COLO668 (cell line): ENCODE measurements at regions not wholly inside any gene's neighbourhood (a gene's known extent, or its start where the extent isn't known, plus 50 kb on each side); places are given as distances from the start of the nearest gene placed in this dataset.
"Not testable (repeated sequence)": the region's sequence is repeated elsewhere in the genome, so short reads cannot be mapped to it uniquely, and the experiment has no call there.

Source experiments
- DNase-seq: peaks from one replicate; lab custom pipeline; 2025; ENCODE audit not compliant: unreplicated experiment; lab: John Stamatoyannopoulos, UW

DNA sequence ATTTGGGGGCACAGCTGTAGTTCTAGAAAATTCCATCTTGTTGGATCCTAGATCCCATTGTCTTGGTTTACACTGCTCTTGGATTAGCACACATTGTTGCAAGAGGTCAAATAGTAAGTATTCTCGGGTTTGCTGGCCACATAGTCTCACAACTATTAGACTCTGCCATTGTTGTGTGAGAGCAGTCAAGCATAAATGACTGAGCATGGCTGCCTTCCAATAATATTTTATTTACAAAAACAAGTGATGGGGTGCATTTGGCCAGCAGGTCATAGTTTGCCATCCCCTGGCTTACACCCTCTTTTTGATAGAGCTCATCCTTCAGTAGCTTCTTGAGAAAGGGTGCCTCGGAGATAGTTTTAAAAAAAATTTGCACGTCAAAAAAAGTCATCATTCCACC, 77.9 kb upstream of the ALX4 start:
- no peak for DNase-seq

DNA sequence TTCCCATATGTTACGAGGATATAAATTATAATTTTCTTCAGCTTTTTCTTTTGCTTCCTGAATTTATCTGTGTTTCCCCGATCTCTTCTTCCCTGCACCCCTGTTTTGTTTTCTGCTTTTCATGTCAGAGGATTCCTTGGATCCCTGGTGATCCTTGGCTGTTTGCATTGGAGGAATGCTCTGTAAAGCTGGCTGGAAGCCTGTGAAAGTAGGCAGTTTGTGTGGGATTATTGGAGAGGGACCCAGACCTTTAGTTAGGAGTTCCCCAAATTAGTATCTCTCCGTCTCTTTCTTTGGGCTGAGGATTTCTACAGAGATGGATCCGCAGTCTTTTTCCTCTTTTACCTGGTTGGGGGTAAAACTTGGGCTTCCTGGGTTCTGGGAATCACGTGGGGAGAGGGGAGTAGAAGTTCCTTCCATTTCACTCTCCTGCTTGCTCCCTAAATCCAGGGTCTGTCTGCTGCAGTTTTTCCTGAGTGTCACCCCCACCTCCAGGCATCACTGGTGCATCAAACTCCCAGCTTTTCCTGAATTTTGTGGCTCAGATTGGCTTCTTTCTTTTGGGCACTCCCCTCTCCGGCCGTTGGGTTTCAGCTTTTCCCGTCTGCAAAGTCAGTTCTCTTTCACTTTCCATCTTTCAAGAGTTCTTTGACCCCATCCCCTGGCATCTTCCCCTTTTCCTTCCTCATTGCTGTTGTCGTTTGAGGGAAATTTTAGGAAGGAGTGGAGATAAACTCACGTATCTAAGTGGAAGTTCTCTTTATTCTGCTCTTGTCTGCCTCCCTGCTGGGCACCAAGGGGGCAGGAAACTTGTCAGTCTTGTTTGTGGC, 79.1 kb upstream of the ALX4 start:
- DNase-seq: no peak

DNA sequence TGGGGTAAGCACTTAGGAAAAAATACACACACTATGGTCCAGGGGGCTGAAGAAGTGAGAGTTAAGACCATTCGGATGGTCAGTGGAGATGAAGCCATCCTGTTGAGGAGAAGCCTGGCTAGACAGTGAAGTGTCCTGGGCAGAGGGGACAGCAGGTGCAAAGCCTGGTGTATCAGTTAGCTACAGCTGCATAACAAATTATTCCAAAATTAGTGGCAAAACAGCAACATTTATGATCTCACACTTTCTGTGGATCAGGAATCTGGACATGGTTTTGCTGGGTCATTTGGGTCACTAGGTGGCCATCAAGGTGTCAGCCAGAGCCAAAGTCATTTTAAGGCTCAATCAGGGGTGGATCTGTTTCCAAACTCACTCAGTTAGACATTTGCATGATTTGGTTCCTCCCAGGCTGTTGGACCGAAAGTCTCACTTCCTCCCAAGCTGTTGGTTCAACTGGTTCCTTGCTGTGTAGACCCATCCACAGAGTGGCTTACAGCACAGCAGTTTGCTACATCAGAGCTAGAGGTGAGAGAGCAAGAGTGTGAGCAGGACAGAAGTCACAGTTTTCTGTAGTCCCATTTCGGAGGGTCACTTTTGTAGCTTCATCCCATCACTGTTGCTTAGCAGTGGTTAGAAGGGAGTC, 80.1 kb upstream of the ALX4 start:
- no peak for DNase-seq

DNA sequence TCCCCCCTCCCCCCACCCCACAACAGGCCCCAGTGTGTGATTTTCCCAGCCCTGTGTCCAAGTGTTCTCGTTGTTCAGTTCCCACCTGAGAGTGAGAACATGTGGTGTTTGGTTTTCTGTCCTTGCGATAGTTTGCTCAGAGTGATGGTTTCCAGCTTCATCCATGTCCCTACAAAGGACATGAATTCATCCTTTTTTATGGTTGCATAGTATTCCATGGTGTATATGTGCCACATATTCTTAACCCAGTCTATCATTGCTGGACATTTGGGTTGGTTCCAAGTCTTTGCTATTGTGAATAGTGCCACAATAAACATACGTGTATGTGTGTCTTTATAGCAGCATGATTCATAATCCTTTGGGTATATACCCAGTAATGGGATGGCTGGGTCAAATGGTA, 81.1 kb upstream of the ALX4 start:
- DNase-seq: not testable (repeated sequence)

DNA sequence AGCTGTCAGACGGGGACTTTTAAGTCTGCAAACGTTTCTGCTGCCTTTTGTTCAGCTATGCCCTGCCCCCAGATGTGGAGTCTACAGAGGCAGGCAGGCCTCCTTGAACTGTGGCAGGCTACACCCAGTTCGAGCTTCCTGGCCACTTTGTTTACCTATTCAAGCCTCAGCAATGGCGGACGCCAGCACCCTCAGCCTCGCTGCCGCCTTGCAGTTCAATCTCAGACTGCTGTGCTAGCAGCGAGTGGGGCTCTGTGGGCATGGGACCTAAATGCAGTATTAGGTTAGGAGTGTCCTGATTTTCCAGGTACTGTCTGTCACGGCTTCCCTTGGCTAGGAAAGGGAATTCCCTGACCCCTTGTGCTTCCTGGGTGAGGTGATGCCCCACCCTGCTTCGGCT, 86.8 kb upstream of the ALX4 start:
- not testable (repeated sequence) for DNase-seq

DNA sequence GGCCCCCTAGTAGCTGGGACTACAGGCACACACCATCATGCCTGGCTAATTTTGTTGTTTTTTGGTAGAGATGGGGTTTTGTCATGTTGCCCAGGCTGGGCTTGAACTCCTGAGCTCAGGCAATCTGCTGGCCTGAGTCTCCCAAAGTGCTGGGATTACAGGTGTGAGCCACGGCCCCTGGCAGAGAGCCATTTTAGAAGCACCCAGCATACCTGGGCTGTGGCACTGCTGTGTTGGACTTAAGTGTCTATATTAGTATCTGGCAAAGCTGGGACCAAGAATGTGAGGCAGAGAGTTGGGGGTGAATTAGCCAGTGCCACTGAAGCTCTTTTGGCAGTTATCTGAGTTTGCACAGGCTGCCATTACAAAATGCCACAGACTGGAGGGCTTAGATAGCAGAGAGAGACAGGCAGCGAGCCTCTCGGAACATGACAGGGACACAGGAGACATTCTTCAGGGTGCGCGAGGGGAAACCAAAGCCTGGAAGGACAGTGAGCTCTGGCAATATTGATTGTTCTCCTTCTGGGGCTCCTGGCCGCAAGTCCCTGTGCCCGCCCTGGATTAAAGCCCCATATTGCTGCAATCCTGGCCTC, 87.7 kb upstream of the ALX4 start:
- DNase-seq: no peak

DNA sequence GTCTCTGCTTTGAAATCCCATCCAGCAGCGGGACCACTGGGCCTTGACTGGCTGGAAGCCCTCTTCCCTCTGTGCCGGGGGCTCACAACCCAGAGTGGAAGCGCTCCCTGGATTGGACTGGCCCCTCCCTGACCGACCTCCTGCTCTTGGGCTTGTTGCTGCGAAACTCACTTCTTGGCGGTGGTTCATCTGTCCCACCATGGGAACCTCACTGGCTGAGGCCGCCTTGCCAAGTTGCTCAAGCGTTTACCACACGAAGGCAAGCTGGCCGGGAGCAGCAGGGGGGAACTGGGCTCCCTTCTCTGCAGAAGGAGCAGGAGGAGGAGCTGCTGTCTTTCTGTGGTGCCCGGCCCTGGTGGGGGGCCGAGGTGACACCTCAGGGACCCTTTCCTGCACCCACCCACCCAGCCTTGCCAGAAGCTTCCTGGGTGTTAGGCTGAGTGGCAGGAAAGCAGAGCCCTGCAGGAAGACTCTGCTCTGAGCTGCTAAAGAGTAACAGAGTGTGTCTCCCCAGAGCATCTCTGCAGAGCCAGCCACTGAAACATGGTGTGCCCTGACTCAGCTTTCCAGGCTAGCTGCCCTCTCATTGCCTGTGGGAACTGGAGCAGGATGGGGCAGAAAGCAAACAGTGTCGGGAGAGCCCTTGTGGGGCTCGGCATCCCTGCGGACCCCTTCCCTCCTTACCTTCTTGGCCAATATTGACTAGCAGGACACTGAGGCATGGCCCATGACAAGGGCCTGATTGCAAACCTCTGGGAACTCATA, 88.5 kb upstream of the ALX4 start:
- DNase-seq: no peak

DNA sequence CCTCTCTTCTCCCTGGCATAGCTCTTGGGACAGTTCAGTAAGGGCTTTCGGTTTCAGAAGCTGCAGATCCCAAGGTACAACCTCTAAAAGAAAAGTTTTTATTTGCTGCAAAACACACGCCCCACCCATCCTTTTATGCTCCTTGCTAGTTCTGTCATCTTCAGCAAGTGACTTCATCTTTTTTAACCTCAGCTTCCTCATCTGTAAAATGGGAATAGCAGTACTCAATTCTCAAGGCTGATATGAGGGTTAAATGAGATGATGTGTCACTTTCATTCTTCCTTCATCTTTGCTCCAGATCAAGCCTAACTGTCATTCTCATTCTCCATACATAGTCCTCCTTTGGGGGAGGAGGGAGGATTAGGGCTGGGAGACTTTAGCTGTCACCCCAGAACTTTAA, 90.0 kb upstream of the ALX4 start:
- DNase-seq: no peak

DNA sequence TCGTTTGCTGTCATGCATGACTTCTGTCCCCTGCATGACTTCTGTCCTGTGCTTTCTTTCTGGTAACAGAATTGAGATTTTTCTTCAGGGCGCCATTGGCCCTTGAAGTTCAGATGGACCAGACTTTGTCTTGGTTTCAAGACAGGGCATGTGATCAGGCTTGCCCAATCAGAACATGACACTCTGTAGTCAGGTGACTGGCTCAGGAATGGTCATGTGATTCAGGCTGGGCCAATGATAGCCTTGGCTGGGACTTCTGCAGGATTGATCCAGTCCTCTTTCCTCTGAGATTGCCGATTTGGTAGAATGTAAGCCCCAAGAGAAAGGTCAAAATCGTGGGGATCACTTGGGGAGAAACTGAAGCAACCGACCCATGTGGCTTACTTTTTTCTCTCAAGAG, 90.5 kb upstream of the ALX4 start:
- DNase-seq: no peak

DNA sequence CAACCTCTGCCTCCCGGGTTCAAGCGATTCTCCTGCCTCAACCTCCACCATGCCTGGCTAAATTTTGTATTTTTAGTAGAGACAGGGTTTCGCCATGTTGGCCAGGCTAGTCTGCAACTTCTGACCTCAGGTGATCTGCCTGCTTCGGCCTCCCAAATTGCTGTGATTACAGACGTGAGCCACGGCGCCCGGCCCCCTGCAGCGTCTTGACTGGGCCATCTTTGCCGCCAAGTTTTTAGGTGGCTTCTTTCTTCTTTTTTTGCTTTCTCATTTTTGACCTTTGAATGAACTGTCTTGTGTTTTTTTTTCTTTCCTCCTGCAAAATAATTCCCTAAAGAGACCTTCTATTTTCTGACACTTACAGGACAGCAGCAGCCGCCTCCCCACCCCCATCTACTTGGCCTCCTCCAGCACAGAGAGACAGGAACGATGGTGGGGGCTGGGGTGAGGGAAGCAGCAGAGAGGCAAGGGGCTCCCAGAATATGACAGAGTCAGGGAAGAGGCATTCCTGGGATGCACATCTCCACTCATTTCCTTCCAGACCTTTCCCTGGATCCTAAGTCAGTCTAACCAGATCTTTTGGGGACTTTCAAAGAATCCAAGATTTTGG, 92.6 kb upstream of the ALX4 start:
- DNase-seq: no peak

DNA sequence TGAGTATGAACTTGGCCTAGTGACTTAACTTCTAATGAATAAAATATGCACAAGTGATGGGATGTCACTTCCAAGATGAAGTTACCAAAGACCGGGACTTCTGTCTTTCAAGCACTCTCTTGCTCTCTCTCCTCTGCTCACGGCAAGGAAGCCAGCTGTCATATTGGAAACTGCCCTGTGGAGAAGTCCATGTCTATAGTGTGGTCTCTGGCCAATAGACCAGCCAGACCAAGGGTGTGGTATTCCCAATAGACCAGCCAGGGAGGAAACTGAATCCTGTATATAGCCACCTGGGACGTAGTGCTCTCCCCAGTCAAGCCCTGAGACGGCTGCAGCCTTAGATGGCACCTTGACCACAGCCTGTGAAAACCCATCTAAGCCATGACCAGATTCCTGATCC, 93.2 kb upstream of the ALX4 start:
- no peak for DNase-seq

DNA sequence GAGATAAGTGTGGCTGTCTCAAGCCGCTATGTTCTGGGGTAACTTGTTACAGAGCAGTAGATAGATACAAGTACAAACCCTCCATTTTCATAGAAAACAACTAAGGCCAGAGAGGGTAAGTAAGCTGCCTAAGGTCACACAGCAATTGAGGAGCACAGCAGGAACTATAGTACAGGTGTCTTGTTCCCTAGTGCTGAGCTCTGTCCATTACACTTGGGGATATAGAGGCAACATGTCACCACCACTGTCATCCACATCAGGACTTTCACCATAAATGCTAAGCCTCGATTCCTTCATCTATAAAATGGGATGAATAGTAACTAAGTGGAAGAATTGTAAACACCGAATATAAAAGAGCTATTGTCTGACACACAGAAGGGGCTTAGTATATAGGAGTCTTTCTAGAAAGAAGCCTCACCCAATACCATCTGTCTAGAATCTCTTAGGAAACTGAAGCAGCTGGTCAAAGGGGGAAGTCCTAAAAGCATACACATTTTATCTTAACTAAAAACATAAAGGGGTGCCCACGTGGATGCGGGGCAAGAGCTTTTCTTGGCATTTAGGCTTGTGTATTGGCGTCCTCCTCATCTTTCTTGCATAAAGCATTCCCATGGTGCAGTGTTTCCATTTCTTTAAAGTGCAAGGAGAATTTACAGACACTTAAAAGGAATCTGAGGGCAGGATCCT, 93.8 kb upstream of the ALX4 start:
- DNase-seq: no peak

DNA sequence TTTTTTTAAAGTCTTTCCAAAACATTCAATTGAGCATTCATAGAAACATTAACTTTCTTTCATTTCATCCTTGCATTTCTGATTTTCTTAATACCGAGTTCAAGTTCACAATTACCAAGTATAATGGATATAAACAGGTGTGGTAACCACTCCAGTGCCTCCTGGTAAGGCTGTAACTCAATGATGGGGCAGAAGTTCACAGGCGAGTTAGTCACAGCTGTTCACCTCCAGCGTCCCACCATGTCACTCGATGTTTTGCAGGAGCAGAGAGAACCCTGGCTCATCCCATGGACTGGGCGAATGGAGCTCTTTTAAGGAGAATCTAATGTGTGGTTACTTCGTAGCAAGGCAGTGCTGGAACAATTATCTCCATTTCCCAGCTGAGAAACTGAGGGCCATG, 94.4 kb upstream of the ALX4 start:
- DNase-seq: no peak

DNA sequence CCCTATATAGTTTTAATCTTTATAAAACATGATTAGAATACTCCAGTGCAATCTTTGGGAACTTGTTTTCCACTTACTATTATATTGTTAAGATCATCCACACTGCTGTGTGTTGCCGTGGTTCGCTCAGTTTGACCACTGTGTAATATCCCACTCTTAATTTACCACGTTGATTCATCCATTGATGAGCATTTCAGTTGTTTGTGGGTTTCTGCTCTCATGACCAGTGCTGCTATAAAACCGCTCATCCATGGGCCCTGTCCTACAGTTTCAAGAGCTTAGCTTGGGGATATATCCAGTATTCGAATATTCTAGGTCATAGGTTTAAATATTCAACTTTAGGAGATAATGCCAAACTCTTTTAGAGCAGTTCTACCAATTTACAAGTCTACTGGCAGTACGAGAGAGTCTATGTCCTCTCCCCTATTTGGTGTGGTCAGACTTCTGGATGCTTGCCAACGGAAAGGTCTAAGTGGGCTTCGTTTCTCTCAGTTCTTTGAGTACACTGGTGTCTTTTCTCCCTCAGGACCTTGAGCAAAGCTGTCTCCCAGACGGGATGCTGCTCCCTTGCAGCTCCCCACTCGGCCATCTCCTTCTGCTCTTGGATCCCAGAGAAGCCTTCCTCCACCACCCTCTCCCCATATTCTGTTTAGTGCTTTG, 94.9 kb upstream of the ALX4 start:
- no peak for DNase-seq

DNA sequence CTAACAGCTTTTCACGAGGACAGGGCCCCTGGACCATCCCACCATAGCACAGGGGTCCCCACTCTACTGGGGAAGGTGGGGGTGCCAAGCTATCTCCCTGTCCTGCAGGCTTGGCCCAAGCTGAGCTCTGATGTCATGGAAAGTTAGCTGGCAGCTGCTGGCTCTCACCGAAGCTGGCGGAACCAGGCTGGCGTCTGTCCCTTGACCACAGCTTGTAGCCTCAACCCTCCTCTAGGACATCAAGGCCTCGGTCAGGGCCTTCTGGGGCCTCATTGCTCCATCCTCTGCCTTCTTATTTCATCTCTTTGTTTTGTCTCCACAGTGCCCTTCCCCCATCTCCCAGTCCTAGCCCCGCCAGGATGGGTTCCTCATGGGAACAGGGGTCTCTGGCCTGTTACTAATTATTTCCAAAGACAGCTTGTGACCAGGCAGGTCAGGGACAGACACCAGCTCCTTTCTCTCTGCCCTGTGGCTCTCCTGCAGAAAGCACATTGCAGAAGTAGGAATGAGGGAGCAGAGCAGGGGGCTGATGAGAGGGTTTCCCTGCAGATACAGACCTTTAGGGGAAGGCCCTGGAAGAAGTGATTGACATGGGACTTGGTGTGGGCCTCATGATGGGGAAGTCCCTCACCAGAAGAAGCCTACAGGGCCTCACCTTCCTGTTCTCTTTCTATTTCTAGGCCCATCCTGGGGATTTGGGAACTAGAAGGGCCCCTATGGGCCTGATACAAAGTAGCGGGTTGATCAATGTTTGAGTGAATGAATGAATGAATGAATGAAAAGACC, 97.5 kb upstream of the ALX4 start:
- no peak for DNase-seq

DNA sequence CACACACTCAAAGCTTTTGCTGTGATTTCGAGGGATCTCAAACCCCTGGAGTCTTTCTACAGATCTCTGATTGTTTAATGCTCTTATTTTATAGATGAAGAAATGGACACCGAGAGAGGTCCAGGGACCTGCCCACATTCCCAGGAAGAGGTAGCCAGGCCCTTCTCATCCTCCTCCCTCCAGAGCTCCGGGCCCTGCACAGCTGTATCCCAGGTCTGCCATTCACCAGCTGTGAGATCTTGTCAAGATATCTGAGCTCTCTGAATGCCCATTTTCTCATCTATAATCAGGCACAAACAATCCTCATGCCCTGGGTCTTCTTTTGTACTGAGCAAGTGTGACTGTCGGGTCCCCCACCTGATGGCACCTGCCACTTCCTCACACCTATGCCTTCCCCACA, 98.2 kb upstream of the ALX4 start:
- no peak for DNase-seq

DNA sequence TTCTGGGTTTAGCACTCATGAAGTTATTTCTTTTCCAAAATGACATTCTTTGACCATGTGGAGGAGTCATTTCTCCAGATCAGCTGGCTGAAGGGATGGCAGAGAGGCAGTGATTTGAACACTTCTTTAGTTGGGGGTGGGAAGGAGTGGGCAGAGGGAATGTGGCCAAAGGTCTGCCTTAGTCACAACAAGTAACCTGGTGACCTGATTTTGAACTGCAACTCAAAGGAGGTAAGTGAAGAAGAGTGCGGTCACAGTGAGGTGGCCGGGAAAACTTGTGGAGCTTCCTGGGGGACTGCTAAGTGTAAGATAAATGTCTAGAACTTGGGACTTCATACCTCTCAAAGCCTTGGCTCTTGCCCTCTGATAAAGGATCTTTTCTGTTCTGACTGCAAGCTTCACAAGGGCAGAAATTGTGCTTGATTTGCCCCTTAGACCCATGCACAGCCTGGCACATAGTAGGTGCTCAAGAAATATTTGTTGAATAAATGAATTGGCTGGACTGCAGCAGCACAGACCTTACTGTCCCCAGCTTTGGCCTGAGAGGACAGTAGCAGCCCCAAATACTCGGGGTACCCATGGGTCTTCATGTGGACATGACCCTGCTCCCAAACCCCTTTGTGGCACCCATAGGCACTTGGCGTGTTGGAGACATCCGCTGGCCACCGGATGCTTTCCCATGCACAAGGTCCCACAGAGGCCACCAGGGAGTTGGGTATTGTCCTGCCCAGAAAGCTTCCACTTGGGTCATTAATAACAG, 99.0 kb upstream of the ALX4 start:
- DNase-seq: no peak

DNA sequence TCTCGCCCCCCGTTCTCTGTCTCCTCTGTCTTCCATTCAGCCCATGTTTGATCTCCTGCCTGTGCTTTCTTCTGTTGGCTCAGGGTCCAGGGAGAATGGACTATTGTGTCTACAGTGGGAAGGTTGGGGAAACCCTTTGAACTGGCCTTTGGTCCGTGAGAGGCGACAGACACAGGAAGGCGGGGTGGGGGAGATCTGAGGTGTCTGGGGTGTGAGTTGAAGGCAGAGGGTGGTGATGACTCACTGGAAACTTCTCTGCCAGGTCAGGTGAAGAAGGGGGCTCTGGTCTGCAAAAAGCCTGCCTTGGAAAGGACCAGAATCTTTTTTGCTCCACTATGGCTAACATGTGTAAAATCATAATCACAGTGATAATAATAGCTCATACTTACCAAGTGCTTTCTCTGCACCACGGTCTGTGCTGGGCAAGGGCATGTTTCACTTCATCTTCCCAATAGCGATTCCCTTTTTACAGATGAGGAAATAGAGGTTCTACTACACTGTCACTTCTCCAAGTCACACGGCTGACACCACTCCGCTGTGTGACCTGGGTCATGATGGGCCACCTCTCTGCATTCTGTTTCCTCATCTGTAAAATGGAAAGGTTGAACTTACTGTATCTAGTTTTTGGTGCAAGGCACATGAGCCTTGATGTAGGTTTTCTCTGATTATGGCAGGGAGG, 99.8 kb upstream of the ALX4 start:
- no peak for DNase-seq
